ENCODE measurements at regions not wholly inside any gene's neighbourhood (a gene's known extent, or its start where the extent isn't known, plus 50 kb on each side); places are given as distances from the start of the nearest gene placed in this dataset.

- TF ChIP-seq SPEN (CRISPR knock-in tag; IDR thresholded peaks at IDR 0.05; ENCODE audit: low read depth) (no peak), HES4 (CRISPR knock-in tag; IDR thresholded peaks at IDR 0.05; ENCODE audit: borderline replicate concordance) (no peak), CBFB (CRISPR knock-in tag; IDR thresholded peaks at IDR 0.05) (no peak), MEIS1 (CRISPR knock-in tag; IDR thresholded peaks at IDR 0.05; ENCODE audit: borderline replicate concordance) (no peak), NFIC (IDR thresholded peaks at IDR 0.05; ENCODE audit: low read length) (no peak), JUND (CRISPR knock-in tag; IDR thresholded peaks at IDR 0.05) (no peak), NR2F1 (CRISPR knock-in tag; IDR thresholded peaks at IDR 0.05) (no peak), ISL2 (CRISPR knock-in tag; IDR thresholded peaks at IDR 0.05) (no peak)
- TF ChIP-seq, protein P1, sequence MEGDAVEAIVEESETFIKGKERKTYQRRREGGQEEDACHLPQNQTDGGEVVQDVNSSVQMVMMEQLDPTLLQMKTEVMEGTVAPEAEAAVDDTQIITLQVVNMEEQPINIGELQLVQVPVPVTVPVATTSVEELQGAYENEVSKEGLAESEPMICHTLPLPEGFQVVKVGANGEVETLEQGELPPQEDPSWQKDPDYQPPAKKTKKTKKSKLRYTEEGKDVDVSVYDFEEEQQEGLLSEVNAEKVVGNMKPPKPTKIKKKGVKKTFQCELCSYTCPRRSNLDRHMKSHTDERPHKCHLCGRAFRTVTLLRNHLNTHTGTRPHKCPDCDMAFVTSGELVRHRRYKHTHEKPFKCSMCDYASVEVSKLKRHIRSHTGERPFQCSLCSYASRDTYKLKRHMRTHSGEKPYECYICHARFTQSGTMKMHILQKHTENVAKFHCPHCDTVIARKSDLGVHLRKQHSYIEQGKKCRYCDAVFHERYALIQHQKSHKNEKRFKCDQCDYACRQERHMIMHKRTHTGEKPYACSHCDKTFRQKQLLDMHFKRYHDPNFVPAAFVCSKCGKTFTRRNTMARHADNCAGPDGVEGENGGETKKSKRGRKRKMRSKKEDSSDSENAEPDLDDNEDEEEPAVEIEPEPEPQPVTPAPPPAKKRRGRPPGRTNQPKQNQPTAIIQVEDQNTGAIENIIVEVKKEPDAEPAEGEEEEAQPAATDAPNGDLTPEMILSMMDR (CRISPR knock-in tag; IDR thresholded peaks at IDR 0.05) = no peak
- TF ChIP-seq, protein P2, sequence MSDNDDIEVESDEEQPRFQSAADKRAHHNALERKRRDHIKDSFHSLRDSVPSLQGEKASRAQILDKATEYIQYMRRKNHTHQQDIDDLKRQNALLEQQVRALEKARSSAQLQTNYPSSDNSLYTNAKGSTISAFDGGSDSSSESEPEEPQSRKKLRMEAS (IDR thresholded peaks at IDR 0.05) = no peak
- TF ChIP-seq, protein P3, sequence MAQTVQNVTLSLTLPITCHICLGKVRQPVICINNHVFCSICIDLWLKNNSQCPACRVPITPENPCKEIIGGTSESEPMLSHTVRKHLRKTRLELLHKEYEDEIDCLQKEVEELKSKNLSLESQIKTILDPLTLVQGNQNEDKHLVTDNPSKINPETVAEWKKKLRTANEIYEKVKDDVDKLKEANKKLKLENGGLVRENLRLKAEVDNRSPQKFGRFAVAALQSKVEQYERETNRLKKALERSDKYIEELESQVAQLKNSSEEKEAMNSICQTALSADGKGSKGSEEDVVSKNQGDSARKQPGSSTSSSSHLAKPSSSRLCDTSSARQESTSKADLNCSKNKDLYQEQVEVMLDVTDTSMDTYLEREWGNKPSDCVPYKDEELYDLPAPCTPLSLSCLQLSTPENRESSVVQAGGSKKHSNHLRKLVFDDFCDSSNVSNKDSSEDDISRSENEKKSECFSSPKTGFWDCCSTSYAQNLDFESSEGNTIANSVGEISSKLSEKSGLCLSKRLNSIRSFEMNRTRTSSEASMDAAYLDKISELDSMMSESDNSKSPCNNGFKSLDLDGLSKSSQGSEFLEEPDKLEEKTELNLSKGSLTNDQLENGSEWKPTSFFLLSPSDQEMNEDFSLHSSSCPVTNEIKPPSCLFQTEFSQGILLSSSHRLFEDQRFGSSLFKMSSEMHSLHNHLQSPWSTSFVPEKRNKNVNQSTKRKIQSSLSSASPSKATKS (CRISPR knock-in tag; IDR thresholded peaks at IDR 0.05) = no peak
These were observed 424.9 kb downstream of the PID1 start for GRCh38 chr2:228846161-228846560.

All from HepG2 (cell line).